ENCODE measurements at regions not wholly inside any gene's neighbourhood (a gene's known extent, or its start where the extent isn't known, plus 50 kb on each side); places are given as distances from the start of the nearest gene placed in this dataset.

DNA sequence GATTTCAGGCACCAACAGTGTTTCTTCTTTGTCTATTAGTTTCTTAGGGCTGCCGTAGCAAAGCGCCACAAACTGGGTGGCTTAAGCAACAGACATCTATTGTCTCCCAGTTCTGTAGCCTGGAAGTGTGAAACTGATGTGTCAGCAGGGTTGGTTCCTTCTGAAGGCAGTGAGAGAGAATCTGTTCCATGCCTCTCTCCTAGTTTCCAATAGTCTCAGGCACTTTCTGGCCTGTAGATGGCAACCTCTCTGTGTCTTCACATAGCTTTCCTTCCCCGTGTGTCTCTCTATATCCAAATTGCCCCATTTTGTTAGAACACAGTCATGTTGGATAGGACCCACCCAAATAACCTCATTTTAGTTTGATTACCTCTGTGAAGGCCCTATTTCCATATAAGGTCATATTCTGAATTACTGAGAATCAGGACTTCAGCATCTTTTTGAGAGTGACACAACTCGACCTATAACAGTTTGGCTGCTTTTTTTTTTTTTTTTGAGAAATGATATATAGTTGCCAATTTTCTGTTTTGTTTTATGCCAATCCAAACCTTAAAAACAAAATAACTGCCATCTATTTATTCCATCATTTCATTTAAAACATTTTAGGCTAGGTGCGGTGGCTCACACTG lies 108.2 kb downstream of the SLC36A4 start:
- TF ChIP-seq POLR2AphosphoS5 (IDR thresholded peaks at IDR 0.05; ENCODE audit: low read depth, low read length) (no peak), SIN3A (IDR thresholded peaks at IDR 0.05; ENCODE audit: borderline replicate concordance, insufficient read depth, low read length) (no peak), TAF1 (IDR thresholded peaks at IDR 0.05; ENCODE audit: borderline replicate concordance, insufficient read depth, low read length) (no peak)
- TF ChIP-seq, protein P1, sequence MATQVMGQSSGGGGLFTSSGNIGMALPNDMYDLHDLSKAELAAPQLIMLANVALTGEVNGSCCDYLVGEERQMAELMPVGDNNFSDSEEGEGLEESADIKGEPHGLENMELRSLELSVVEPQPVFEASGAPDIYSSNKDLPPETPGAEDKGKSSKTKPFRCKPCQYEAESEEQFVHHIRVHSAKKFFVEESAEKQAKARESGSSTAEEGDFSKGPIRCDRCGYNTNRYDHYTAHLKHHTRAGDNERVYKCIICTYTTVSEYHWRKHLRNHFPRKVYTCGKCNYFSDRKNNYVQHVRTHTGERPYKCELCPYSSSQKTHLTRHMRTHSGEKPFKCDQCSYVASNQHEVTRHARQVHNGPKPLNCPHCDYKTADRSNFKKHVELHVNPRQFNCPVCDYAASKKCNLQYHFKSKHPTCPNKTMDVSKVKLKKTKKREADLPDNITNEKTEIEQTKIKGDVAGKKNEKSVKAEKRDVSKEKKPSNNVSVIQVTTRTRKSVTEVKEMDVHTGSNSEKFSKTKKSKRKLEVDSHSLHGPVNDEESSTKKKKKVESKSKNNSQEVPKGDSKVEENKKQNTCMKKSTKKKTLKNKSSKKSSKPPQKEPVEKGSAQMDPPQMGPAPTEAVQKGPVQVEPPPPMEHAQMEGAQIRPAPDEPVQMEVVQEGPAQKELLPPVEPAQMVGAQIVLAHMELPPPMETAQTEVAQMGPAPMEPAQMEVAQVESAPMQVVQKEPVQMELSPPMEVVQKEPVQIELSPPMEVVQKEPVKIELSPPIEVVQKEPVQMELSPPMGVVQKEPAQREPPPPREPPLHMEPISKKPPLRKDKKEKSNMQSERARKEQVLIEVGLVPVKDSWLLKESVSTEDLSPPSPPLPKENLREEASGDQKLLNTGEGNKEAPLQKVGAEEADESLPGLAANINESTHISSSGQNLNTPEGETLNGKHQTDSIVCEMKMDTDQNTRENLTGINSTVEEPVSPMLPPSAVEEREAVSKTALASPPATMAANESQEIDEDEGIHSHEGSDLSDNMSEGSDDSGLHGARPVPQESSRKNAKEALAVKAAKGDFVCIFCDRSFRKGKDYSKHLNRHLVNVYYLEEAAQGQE (IDR thresholded peaks at IDR 0.05; ENCODE audit: insufficient read depth in 1 of 2, low read depth in 2 of 2, low read length in 2 of 2), result no peak
